A549 (cell line): ENCODE measurements at regions not wholly inside any gene's neighbourhood (a gene's known extent, or its start where the extent isn't known, plus 50 kb on each side); places are given as distances from the start of the nearest gene placed in this dataset.
"Not testable (repeated sequence)": the region's sequence is repeated elsewhere in the genome, so short reads cannot be mapped to it uniquely, and the experiment has no call there.

Experiments
- ATAC-seq, 2 experiments: fragments of 200-7000 bp in 1 of 2; fragments of >200 bp in 1 of 2; cut with Nextera tagmentation in 1 of 2; cut with Tn5 transposase in 1 of 2; 3 replicates each; pipeline versions ENCODE4 v1.8.0 to v1.9.1; 2018 to 2020; ENCODE audit warnings: mild to moderate bottlenecking in 1 of 2, moderate library complexity in 1 of 2
- CTCF ChIA-PET: fragments of 300-600 bp; sonication (Branson Sonifier 250); formaldehyde crosslinking; extraction: SDS; loops from one replicate; lab custom pipeline; 2021; ENCODE audit warnings: antibody characterized with exemption, inconsistent platforms; lab: Yijun Ruan, JAX
- POLR2A ChIA-PET: fragments of 350-600 bp; formaldehyde crosslinking; extraction: SDS; loops from one replicate; lab custom pipeline; 2021; ENCODE audit warnings: antibody characterized with exemption, inconsistent platforms; lab: Yijun Ruan, JAX
- DNase-seq, 2 experiments: peaks; one replicate each; pipeline versions ENCODE4 v3.0.0 to v3.0.0-alpha.2; 2011 to 2016; ENCODE audit warnings: low read depth in 1 of 2, low spot score in 1 of 2
- FAIRE-seq: peaks from 2 replicates; lab custom pipeline; 2011; peaks lifted over from hg19 to GRCh38; lab: Jason Lieb, UNC
- H3K27ac ChIP-seq, 2 experiments: fragments of >200 bp; sonication (Bioruptor Twin); formaldehyde crosslinking; 3 replicates each; pipeline ENCODE4 v1.5.1; 2016 to 2017
- H3K4me1 ChIP-seq: fragments of >200 bp; sonication (Bioruptor Twin); formaldehyde crosslinking; 3 replicates; pipeline ENCODE4 v1.6.1; 2016
- H3K4me2 ChIP-seq: fragments of >200 bp; sonication (Bioruptor Twin); formaldehyde crosslinking; 3 replicates; pipeline ENCODE4 v1.6.1; 2016
- H3K4me3 ChIP-seq: fragments of >200 bp; sonication (Bioruptor Twin); formaldehyde crosslinking; 3 replicates; pipeline ENCODE4 v1.5.1; 2016
- H3K9me3 ChIP-seq: fragments of >200 bp; sonication (Bioruptor Twin); formaldehyde crosslinking; 3 replicates; pipeline ENCODE4 v1.6.1; 2016
- EHMT2 ChIP-seq: fragments of 200-600 bp; sonication (generic); IDR thresholded peaks from 2 replicates; pipeline ENCODE4 v1.6.1; 2016; ENCODE audit warnings: antibody characterized with exemption, low read depth, mild to moderate bottlenecking, moderate library complexity
- ESRRA ChIP-seq: fragments of 150-350 bp; IDR thresholded peaks from 2 replicates; pipeline ENCODE4 v1.6.1; 2014; ENCODE audit warnings: mild to moderate bottlenecking, low read length, borderline replicate concordance
- FOSB ChIP-seq: fragments of 250-450 bp; sonication (Bioruptor Pico); IDR thresholded peaks from 2 replicates; pipeline ENCODE4 v1.5.0; 2020; ENCODE audit warnings: mild to moderate bottlenecking, moderate library complexity
- FOSL2 ChIP-seq, 2 experiments: fragments of 450-650 bp in 1 of 2; fragments of >200 bp in 1 of 2; sonication (Bioruptor Twin) in 1 of 2; formaldehyde crosslinking; IDR thresholded peaks; 2 replicates each; pipeline versions ENCODE4 v1.5.0 to v1.6.1; 2016 to 2020; ENCODE audit warnings: mild to moderate bottlenecking in 1 of 2, moderate library complexity in 1 of 2
- KDM5A ChIP-seq: fragments of 200-600 bp; sonication (generic); IDR thresholded peaks from 2 replicates; pipeline ENCODE4 v1.6.1; 2016; ENCODE audit warnings: antibody characterized with exemption, mild to moderate bottlenecking
- NFE2L2 ChIP-seq: fragments of 150-350 bp; conservative IDR thresholded peaks from 2 replicates; pipeline ENCODE4 v1.6.1; 2014; ENCODE audit warnings: low read length
- NPAS2 ChIP-seq: fragments of 250-450 bp; sonication (Bioruptor Pico); IDR thresholded peaks from 2 replicates; pipeline ENCODE4 v1.8.0; 2022; ENCODE audit warnings: mild to moderate bottlenecking, moderate library complexity, borderline replicate concordance
- RAD21 ChIP-seq, 2 experiments: fragments of >200 bp in 1 of 2; sonication (Bioruptor Twin) in 1 of 2; formaldehyde crosslinking in 1 of 2; IDR thresholded peaks in 1 of 2; conservative IDR thresholded peaks in 1 of 2; 2 replicates in 1 of 2; 3 replicates in 1 of 2; pipeline ENCODE4 v1.6.1; 2012 to 2018; ENCODE audit warnings: inconsistent platforms in 1 of 2
- RARB ChIP-seq: fragments of 250-450 bp; sonication (Bioruptor Pico); IDR thresholded peaks from 2 replicates; pipeline ENCODE4 v1.8.0; 2021; ENCODE audit warnings: mild to moderate bottlenecking, moderate library complexity
- RCOR1 ChIP-seq: fragments of 150-350 bp; IDR thresholded peaks from 2 replicates; pipeline ENCODE4 v1.6.1; 2014; ENCODE audit warnings: antibody characterized with exemption, low read length, low read depth
- RFX5 ChIP-seq: fragments of 450-650 bp; IDR thresholded peaks from 2 replicates; pipeline ENCODE4 v1.7.1; 2014; ENCODE audit warnings: antibody characterized with exemption, mild to moderate bottlenecking, moderate library complexity
- RNF2 ChIP-seq: fragments of 200-600 bp; sonication (generic); IDR thresholded peaks from 2 replicates; pipeline ENCODE4 v1.6.1; 2016; ENCODE audit warnings: low read depth, mild to moderate bottlenecking, antibody characterized with exemption, moderate library complexity, borderline replicate concordance
- SMC3 ChIP-seq: fragments of >200 bp; sonication (Bioruptor Twin); formaldehyde crosslinking; IDR thresholded peaks from 3 replicates; pipeline ENCODE4 v1.6.1; 2018; ENCODE audit warnings: inconsistent platforms
- ZC3H11A ChIP-seq: fragments of 450-650 bp; IDR thresholded peaks from 2 replicates; pipeline ENCODE4 v1.6.1; 2014; ENCODE audit warnings: antibody characterized with exemption, mild to moderate bottlenecking
- ZSCAN20 ChIP-seq: fragments of 250-450 bp; sonication (Bioruptor Pico); IDR thresholded peaks from 2 replicates; pipeline ENCODE4 v1.8.0; 2022; ENCODE audit warnings: mild to moderate bottlenecking, moderate library complexity
- WGBS: methylation state at CpG from one replicate; pipeline ENCODE4 v1.1.6; 2017; ENCODE audit errors: missing lambda C conversion rate; 5-methylcytosine and 5-hydroxymethylcytosine counted together
- TF ChIP-seq, protein P1 (sequence below): fragments of >200 bp; sonication (Bioruptor Twin); formaldehyde crosslinking; IDR thresholded peaks from 3 replicates; pipeline ENCODE4 v1.5.1; 2016
- TF ChIP-seq, protein P2 (sequence below): IDR thresholded peaks from 2 replicates; pipeline ENCODE4 v1.6.1; 2012
- TF ChIP-seq, protein P3 (sequence below): fragments of >200 bp; sonication (Bioruptor Twin); formaldehyde crosslinking; IDR thresholded peaks from 2 replicates; pipeline ENCODE4 v1.6.1; 2016

DNA sequence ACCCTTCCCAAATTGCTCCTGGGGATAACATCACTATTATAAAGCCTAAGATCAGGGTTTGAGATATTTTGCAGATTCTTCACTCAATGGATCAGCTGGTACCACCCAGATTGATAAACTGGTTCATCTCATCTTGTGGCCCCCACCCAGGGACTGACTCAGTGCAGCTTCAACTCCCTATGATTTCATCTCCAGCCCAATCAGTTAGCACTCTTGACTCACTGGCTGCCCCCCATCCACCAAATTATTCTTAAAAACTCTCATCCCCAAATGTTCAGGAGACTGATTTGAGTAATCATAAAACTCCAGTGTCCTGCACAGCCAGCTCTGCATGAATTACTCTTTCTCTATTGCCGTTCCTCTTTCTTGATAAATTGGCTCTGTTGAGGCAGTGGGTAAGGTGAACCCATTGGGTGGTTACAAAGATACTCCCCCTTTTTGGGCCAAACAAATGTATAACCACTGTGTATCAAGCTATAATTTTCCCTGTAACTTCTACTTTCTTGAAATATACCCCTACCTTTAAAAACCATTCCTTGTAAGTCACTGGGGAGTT, 263.3 kb upstream of the IL12B start:
- CTCF ChIA-PET = interaction anchor here (1.2 to 1.5 kb wide), 2 partner anchors 9 to 12 kb away, joined by 3 to 6 read pairs; no protein-coding TSS in a partner anchor
- no peak for FAIRE-seq
- TF ChIP-seq, protein P1, sequence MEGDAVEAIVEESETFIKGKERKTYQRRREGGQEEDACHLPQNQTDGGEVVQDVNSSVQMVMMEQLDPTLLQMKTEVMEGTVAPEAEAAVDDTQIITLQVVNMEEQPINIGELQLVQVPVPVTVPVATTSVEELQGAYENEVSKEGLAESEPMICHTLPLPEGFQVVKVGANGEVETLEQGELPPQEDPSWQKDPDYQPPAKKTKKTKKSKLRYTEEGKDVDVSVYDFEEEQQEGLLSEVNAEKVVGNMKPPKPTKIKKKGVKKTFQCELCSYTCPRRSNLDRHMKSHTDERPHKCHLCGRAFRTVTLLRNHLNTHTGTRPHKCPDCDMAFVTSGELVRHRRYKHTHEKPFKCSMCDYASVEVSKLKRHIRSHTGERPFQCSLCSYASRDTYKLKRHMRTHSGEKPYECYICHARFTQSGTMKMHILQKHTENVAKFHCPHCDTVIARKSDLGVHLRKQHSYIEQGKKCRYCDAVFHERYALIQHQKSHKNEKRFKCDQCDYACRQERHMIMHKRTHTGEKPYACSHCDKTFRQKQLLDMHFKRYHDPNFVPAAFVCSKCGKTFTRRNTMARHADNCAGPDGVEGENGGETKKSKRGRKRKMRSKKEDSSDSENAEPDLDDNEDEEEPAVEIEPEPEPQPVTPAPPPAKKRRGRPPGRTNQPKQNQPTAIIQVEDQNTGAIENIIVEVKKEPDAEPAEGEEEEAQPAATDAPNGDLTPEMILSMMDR = no peak
- TF ChIP-seq FOSL2 (IDR thresholded peaks at IDR 0.05) (no peak), FOSL2 (CRISPR knock-in tag; IDR thresholded peaks at IDR 0.05) (no peak), ZC3H11A (no peak), RCOR1 (no peak), RAD21 (conservative IDR thresholded peaks at IDR 0.05 in 1 of 2, IDR thresholded peaks at IDR 0.05 in 1 of 2) (no peak), EHMT2 (no peak), ZSCAN20 (CRISPR knock-in tag) (no peak), RFX5 (no peak), RNF2 (no peak), SMC3 (no peak), ESRRA (no peak), FOSB (CRISPR knock-in tag) (no peak), RARB (no peak), NFE2L2 (no peak)
- TF ChIP-seq, protein P2, sequence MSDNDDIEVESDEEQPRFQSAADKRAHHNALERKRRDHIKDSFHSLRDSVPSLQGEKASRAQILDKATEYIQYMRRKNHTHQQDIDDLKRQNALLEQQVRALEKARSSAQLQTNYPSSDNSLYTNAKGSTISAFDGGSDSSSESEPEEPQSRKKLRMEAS = no peak
- TF ChIP-seq, protein P3, sequence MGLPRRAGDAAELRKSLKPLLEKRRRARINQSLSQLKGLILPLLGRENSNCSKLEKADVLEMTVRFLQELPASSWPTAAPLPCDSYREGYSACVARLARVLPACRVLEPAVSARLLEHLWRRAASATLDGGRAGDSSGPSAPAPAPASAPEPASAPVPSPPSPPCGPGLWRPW = no peak
- ATAC-seq = no peak
- DNase-seq = no peak
- WGBS = 100% methylated on average over 1 of the region's 1 CpG
- Histone ChIP-seq H3K9me3 (peaks cover 11% of the 10 kb centered on the region; the same call in 1 of the 3 replicates), H3K4me1 (no peaks in the 10 kb centered on the region), H3K4me2 (no peak overlapping the region), H3K27ac (no peak overlapping the region), H3K4me3 (no peak overlapping the region)
- POLR2A ChIA-PET = no interaction called here

- H3K4me2 ChIP-seq, H3K4me3 ChIP-seq, H3K27ac ChIP-seq, FAIRE-seq, POLR2A ChIA-PET, DNase-seq, ATAC-seq, H3K4me1 ChIP-seq: not testable (repeated sequence)
- CTCF ChIA-PET = interaction anchor here (0.6 to 1.4 kb wide), 2 partner anchors 9 to 147 kb away, joined by 3 read pairs; no protein-coding TSS in a partner anchor
- H3K9me3 ChIP-seq = peaks cover 11% of the 10 kb centered on the region; the same call in 1 of the 3 replicates
- 70% methylated on average over 3 of the region's 3 CpGs for WGBS
Observed at GRCh38 chr5:159595561-159595960, 265.3 kb upstream of the IL12B start.

- ATAC-seq = no peak
- Histone ChIP-seq H3K27ac (no peak overlapping the region), H3K4me3 (no peak overlapping the region), H3K9me3 (0 out of 3 replicates have a peak, but pooled peaks cover 7% of the 10 kb centered on the region), H3K4me2 (no peak overlapping the region), H3K4me1 (no peaks in the 10 kb centered on the region)
- CTCF ChIA-PET = interaction anchor here (2.2 kb wide), 1 partner anchor 8 kb away, joined by 6 read pairs; no protein-coding TSS in a partner anchor
- FAIRE-seq = no peak
- no peak for DNase-seq
- 11% methylated on average over 1 of the region's 1 CpG for WGBS
- no peak for TF ChIP-seq KDM5A
- POLR2A ChIA-PET = no interaction called here
Observed at GRCh38 chr5:159601216-159601615, 270.9 kb upstream of the IL12B start.

GRCh38 chr5:159602434-159602833, 272.1 kb upstream of the IL12B start:
- Histone ChIP-seq H3K4me1 (no peaks in the 10 kb centered on the region), H3K4me3 (no peak overlapping the region), H3K9me3 (0 out of 3 replicates have a peak, but pooled peaks cover 7% of the 10 kb centered on the region), H3K27ac (no peak overlapping the region), H3K4me2 (no peak overlapping the region)
- TF ChIP-seq FOSL2 (IDR thresholded peaks at IDR 0.05) (no peak), FOSL2 (CRISPR knock-in tag; IDR thresholded peaks at IDR 0.05) (peak; percentile 38; the same call in 1 of the 2 replicates), NPAS2 (CRISPR knock-in tag) (no peak)
- no peak for ATAC-seq
- FAIRE-seq = no peak
- ChIA-PET POLR2A (no interaction called here), CTCF (interaction anchor here (1.0 to 2.2 kb wide), 4 partner anchors 9 to 358 kb away, joined by 3 to 6 read pairs (median 3); no protein-coding TSS in a partner anchor)
- WGBS = 85% methylated on average over 2 of the region's 2 CpGs
- DNase-seq = no peak
